OCI-LY3 (cell line): ENCODE measurements at regions not wholly inside any gene's neighbourhood (a gene's known extent, or its start where the extent isn't known, plus 50 kb on each side); places are given as distances from the start of the nearest gene placed in this dataset.

Experiments used
- H2AFZ ChIP-seq: fragments of 200-600, 300-600 bp; shearing (Covaris generic); 2 replicates; pipeline ENCODE4 v1.6.0; 2014; ENCODE audit warnings: antibody characterized with exemption, low read depth, low read length
- H3K27ac ChIP-seq: fragments of 200-600, 300-600 bp; sonication (generic); 2 replicates; pipeline ENCODE4 v1.5.1; 2014; ENCODE audit warnings: mild to moderate bottlenecking, low read length, moderate library complexity, mixed read lengths
- H3K27me3 ChIP-seq: fragments of 200-600, 300-600 bp; sonication (generic); 2 replicates; pipeline ENCODE4 v1.6.1; 2014; ENCODE audit warnings: low read depth, low read length, mixed read lengths
- H3K36me3 ChIP-seq: fragments of 200-600, 300-600 bp; sonication (generic); replicated peaks from 2 replicates; pipeline ENCODE3; 2014; ENCODE audit warnings: low read depth, low read length, mixed read lengths
- H3K4me1 ChIP-seq: fragments of 300-600, 200-600 bp; sonication (generic); 2 replicates; pipeline ENCODE4 v1.6.1; 2014; ENCODE audit warnings: low read length, mixed read lengths
- H3K4me2 ChIP-seq: fragments of 200-600, 300-600 bp; sonication (generic); 2 replicates; pipeline ENCODE4 v1.6.1; 2014; ENCODE audit warnings: low read length, mixed read lengths
- H3K4me3 ChIP-seq: fragments of 300-600, 200-600 bp; sonication (generic); 2 replicates; pipeline ENCODE4 v1.5.1; 2014; ENCODE audit warnings: antibody characterized with exemption, mild to moderate bottlenecking, low read length, moderate library complexity
- H3K79me2 ChIP-seq: fragments of 300-600, 200-600 bp; shearing (Covaris generic); 2 replicates; pipeline ENCODE4 v1.6.1; 2014; ENCODE audit warnings: mild to moderate bottlenecking, low read length, mixed read lengths
- H3K9ac ChIP-seq: fragments of 300-600, 200-600 bp; shearing (Covaris generic); 2 replicates; pipeline ENCODE4 v1.6.0; 2014; ENCODE audit warnings: mild to moderate bottlenecking, low read length, moderate library complexity
- H3K9me3 ChIP-seq: fragments of 200-600, 300-600 bp; shearing (Covaris generic); 2 replicates; pipeline ENCODE4 v1.6.1; 2014; ENCODE audit warnings: low read length, mixed read lengths; ENCODE audit not compliant: insufficient read depth
- H4K20me1 ChIP-seq: fragments of 200-600, 300-600 bp; sonication (generic); 2 replicates; pipeline ENCODE4 v1.6.1; 2016; ENCODE audit warnings: low read length, mixed read lengths; ENCODE audit not compliant: insufficient read depth
- CTCF ChIP-seq: fragments of 200-600, 300-600 bp; sonication (generic); IDR thresholded peaks from 2 replicates; pipeline ENCODE4 v1.5.1; 2014; ENCODE audit warnings: antibody characterized with exemption, low read length, low read depth
- EZH2phosphoT487 ChIP-seq: fragments of 200-600 bp; shearing (Covaris generic); IDR thresholded peaks from 2 replicates; pipeline ENCODE4 v1.6.1; 2018; ENCODE audit warnings: antibody characterized with exemption, mixed run types, low read depth

GRCh38 chr1:54486907-54487306 lies 61.1 kb upstream of the ACOT11 start:
- Histone ChIP-seq H3K4me1 (peaks cover 3% of the 10 kb centered on the region; the same call in 1 of the 2 replicates), H3K4me3 (no peak overlapping the region), H3K36me3 (no peaks in the 10 kb centered on the region), H3K27ac (no peak overlapping the region), H3K9ac (no peak overlapping the region), H2AFZ (no peak overlapping the region), H3K4me2 (no peak overlapping the region), H3K79me2 (no peaks in the 10 kb centered on the region), H4K20me1 (no peaks in the 10 kb centered on the region), H3K27me3 (peaks cover 16% of the 10 kb centered on the region), H3K9me3 (no peaks in the 10 kb centered on the region)
- TF ChIP-seq EZH2phosphoT487: no peak
- TF ChIP-seq CTCF: no peak

- Histone ChIP-seq H3K9ac (no peak overlapping the region), H3K27ac (no peak overlapping the region), H3K9me3 (no peaks in the 10 kb centered on the region), H2AFZ (no peak overlapping the region), H3K27me3 (peaks cover 16% of the 10 kb centered on the region), H3K4me3 (no peak overlapping the region), H3K4me2 (no peak overlapping the region), H3K4me1 (peaks cover 3% of the 10 kb centered on the region; the same call in 1 of the 2 replicates), H4K20me1 (no peaks in the 10 kb centered on the region), H3K79me2 (no peaks in the 10 kb centered on the region), H3K36me3 (no peaks in the 10 kb centered on the region)
- TF ChIP-seq CTCF (no peak), EZH2phosphoT487 (no peak)
Observed at GRCh38 chr1:54485416-54485815, 62.6 kb upstream of the ACOT11 start.

GRCh38 chr1:54483875-54484437 lies 64.1 kb upstream of the ACOT11 start:
- no peaks in the 10 kb centered on the region for H3K36me3 ChIP-seq
- H3K4me2 ChIP-seq: no peak overlapping the region
- H4K20me1 ChIP-seq: no peaks in the 10 kb centered on the region
- H3K79me2 ChIP-seq: no peaks in the 10 kb centered on the region
- TF ChIP-seq EZH2phosphoT487 (no peak), CTCF (no peak)
- H3K4me1 ChIP-seq: peaks cover 3% of the 10 kb centered on the region; the same call in 1 of the 2 replicates
- no peak overlapping the region for H3K9ac ChIP-seq
- no peaks in the 10 kb centered on the region for H3K9me3 ChIP-seq
- no peak overlapping the region for H3K4me3 ChIP-seq
- H2AFZ ChIP-seq: no peak overlapping the region
- peaks cover 16% of the 10 kb centered on the region for H3K27me3 ChIP-seq
- no peak overlapping the region for H3K27ac ChIP-seq

- no peaks in the 10 kb centered on the region for H3K9me3 ChIP-seq
- no peaks in the 10 kb centered on the region for H3K79me2 ChIP-seq
- no peak overlapping the region for H3K9ac ChIP-seq
- H3K27ac ChIP-seq: no peak overlapping the region
- no peak for TF ChIP-seq CTCF
- TF ChIP-seq EZH2phosphoT487: no peak
- no peaks in the 10 kb centered on the region for H3K36me3 ChIP-seq
- no peak overlapping the region for H3K4me3 ChIP-seq
- 0 out of 2 replicates have a peak, but pooled peaks cover under 1% of the 10 kb centered on the region for H3K27me3 ChIP-seq
- peaks cover 4% of the 10 kb centered on the region; the same call in 1 of the 2 replicates for H3K4me1 ChIP-seq
- H4K20me1 ChIP-seq: no peaks in the 10 kb centered on the region
- H2AFZ ChIP-seq: no peak overlapping the region
- no peak overlapping the region for H3K4me2 ChIP-seq
Observed at GRCh38 chr1:54481201-54481884, 66.7 kb upstream of the ACOT11 start.
